ENCODE measurements at regions not wholly inside any gene's neighbourhood (a gene's known extent, or its start where the extent isn't known, plus 50 kb on each side); places are given as distances from the start of the nearest gene placed in this dataset.

- Histone ChIP-seq H3K27ac (ENCODE audit: low read length) (no peak overlapping the region), H3K4me2 (ENCODE audit: low read depth, low read length) (no peak overlapping the region), H3K4me3 (ENCODE audit: low read length) (no peak overlapping the region), H3F3A (ENCODE audit: insufficient read depth, low read length) (no peaks in the 10 kb centered on the region), H3K36me3 (replicated peaks; ENCODE audit: insufficient read depth, low read length) (no peaks in the 10 kb centered on the region), H3K4me1 (ENCODE audit: low read length) (no peaks in the 10 kb centered on the region), H4K20me1 (ENCODE audit: insufficient read depth, low read length) (no peaks in the 10 kb centered on the region), H3K9me3 (replicated peaks; ENCODE audit: insufficient read depth, low read length) (no peaks in the 10 kb centered on the region), H3K9ac (ENCODE audit: low read length) (no peak overlapping the region), H2AFZ (ENCODE audit: low read length) (no peak overlapping the region), H3K9me2 (replicated peaks; ENCODE audit: insufficient read depth, low read length) (no peaks in the 10 kb centered on the region), H3K27me3 (replicated peaks; ENCODE audit: insufficient read depth, low read length) (no peaks in the 10 kb centered on the region), H3K79me2 (ENCODE audit: low read length) (peaks cover 5% of the 10 kb centered on the region; the same call in 1 of the 2 replicates)
- DNase-seq: no peak
- TF ChIP-seq EZH2phosphoT487 (IDR thresholded peaks at IDR 0.05; ENCODE audit: low read length) (no peak), EZH2 (optimal IDR thresholded peaks at IDR 0.05; ENCODE audit: low read depth, low read length) (no peak)
- TF ChIP-seq, protein P1, sequence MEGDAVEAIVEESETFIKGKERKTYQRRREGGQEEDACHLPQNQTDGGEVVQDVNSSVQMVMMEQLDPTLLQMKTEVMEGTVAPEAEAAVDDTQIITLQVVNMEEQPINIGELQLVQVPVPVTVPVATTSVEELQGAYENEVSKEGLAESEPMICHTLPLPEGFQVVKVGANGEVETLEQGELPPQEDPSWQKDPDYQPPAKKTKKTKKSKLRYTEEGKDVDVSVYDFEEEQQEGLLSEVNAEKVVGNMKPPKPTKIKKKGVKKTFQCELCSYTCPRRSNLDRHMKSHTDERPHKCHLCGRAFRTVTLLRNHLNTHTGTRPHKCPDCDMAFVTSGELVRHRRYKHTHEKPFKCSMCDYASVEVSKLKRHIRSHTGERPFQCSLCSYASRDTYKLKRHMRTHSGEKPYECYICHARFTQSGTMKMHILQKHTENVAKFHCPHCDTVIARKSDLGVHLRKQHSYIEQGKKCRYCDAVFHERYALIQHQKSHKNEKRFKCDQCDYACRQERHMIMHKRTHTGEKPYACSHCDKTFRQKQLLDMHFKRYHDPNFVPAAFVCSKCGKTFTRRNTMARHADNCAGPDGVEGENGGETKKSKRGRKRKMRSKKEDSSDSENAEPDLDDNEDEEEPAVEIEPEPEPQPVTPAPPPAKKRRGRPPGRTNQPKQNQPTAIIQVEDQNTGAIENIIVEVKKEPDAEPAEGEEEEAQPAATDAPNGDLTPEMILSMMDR (IDR thresholded peaks at IDR 0.05; ENCODE audit: low read length): no peak
Measured at GRCh38 chr22:49535126-49535525, 292.5 kb downstream of the BRD1 start.

DNA sequence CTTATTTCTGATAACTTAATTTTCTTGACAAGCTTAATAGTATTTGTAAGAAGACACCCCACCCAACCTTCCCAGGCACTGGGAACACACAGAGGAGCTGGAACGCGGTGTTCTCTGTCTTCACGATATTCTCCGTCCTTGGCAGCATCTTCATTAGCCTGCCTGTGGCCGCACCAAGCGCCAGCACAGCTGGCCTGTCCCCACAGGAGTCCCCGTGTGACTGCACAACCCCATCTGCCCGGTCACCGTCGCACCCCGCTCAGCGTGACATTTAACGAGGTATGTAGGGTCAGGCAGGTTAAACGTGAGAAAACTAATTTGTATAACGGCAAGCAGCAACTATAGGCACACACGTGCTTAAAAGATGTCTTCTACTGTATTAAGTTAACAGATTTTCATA, 293.3 kb downstream of the BRD1 start:
- H3K27ac ChIP-seq (ENCODE audit: low read length): no peak overlapping the region
- H3F3A ChIP-seq (ENCODE audit: insufficient read depth, low read length): no peaks in the 10 kb centered on the region
- no peak for DNase-seq
- no peaks in the 10 kb centered on the region for H3K9me3 ChIP-seq (replicated peaks; ENCODE audit: insufficient read depth, low read length)
- H3K4me1 ChIP-seq (ENCODE audit: low read length): no peaks in the 10 kb centered on the region
- no peaks in the 10 kb centered on the region for H3K27me3 ChIP-seq (replicated peaks; ENCODE audit: insufficient read depth, low read length)
- no peak overlapping the region for H3K4me2 ChIP-seq (ENCODE audit: low read depth, low read length)
- H2AFZ ChIP-seq (ENCODE audit: low read length): no peak overlapping the region
- H3K9me2 ChIP-seq (replicated peaks; ENCODE audit: insufficient read depth, low read length): no peaks in the 10 kb centered on the region
- no peak overlapping the region for H3K4me3 ChIP-seq (ENCODE audit: low read length)
- peaks cover 5% of the 10 kb centered on the region; the same call in 1 of the 2 replicates for H3K79me2 ChIP-seq (ENCODE audit: low read length)
- no peak overlapping the region for H3K9ac ChIP-seq (ENCODE audit: low read length)
- H3K36me3 ChIP-seq (replicated peaks; ENCODE audit: insufficient read depth, low read length): no peaks in the 10 kb centered on the region
- no peaks in the 10 kb centered on the region for H4K20me1 ChIP-seq (ENCODE audit: insufficient read depth, low read length)
- TF ChIP-seq EZH2 (optimal IDR thresholded peaks at IDR 0.05; ENCODE audit: low read depth, low read length) (no peak), EZH2phosphoT487 (IDR thresholded peaks at IDR 0.05; ENCODE audit: low read length) (no peak)
- TF ChIP-seq, protein P1 (IDR thresholded peaks at IDR 0.05; ENCODE audit: low read length): no peak

DNA sequence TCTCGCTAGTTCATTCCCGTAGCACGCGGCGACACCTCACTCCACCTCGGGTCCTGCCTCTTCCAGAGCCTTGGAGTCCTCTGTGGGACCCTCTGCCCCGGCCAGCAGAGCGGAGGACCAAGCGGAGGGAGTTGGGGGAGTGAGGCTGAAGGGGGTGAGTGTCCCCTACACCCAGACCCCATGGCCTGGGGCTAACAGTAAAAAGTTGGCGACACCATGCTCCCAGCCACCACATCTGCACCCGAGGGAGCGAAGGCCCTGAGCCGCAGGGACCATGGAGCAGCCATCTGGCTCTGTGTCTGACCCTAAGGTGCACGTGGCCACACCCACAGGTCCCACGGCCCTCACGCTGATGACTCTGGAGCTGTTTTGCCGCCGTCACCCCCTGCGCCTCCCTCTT, 293.8 kb downstream of the BRD1 start:
- no peaks in the 10 kb centered on the region for H3K4me1 ChIP-seq (ENCODE audit: low read length)
- H3K9ac ChIP-seq (ENCODE audit: low read length): no peak overlapping the region
- no peak overlapping the region for H3K27ac ChIP-seq (ENCODE audit: low read length)
- H4K20me1 ChIP-seq (ENCODE audit: insufficient read depth, low read length): no peaks in the 10 kb centered on the region
- no peak overlapping the region for H2AFZ ChIP-seq (ENCODE audit: low read length)
- H3F3A ChIP-seq (ENCODE audit: insufficient read depth, low read length): no peaks in the 10 kb centered on the region
- H3K79me2 ChIP-seq (ENCODE audit: low read length): peaks cover 2% of the 10 kb centered on the region; the same call in 1 of the 2 replicates
- no peaks in the 10 kb centered on the region for H3K36me3 ChIP-seq (replicated peaks; ENCODE audit: insufficient read depth, low read length)
- no peak overlapping the region for H3K4me2 ChIP-seq (ENCODE audit: low read depth, low read length)
- H3K9me2 ChIP-seq (replicated peaks; ENCODE audit: insufficient read depth, low read length): no peaks in the 10 kb centered on the region
- H3K4me3 ChIP-seq (ENCODE audit: low read length): no peak overlapping the region
- H3K27me3 ChIP-seq (replicated peaks; ENCODE audit: insufficient read depth, low read length): no peaks in the 10 kb centered on the region
- H3K9me3 ChIP-seq (replicated peaks; ENCODE audit: insufficient read depth, low read length): no peaks in the 10 kb centered on the region
- TF ChIP-seq EZH2phosphoT487 (IDR thresholded peaks at IDR 0.05; ENCODE audit: low read length): no peak
- TF ChIP-seq, protein P1 (IDR thresholded peaks at IDR 0.05; ENCODE audit: low read length): no peak
- no peak for TF ChIP-seq EZH2 (optimal IDR thresholded peaks at IDR 0.05; ENCODE audit: low read depth, low read length)
- no peak for DNase-seq

Data from MM.1S (cell line).